Activated CD4-positive, alpha-beta T cell treated with anti-CD3 and anti-CD28 coated beads for 36 hours (primary cell): ENCODE measurements at regions not wholly inside any gene's neighbourhood (a gene's known extent, or its start where the extent isn't known, plus 50 kb on each side); places are given as distances from the start of the nearest gene placed in this dataset.
A peak's percentile ranks its signal among the peaks of the same experiment; 100 is the strongest.

Experiments used
- ATAC-seq: fragments of 200-7000 bp; cut with Tn5 transposase; one replicate; pipeline ENCODE4 v1.10.0; 2021; ENCODE audit warnings: mild to moderate bottlenecking, moderate library complexity
- CTCF ChIA-PET: fragments of 350-600 bp; sonication (Branson Sonifier 250); formaldehyde crosslinking; loops from one replicate; lab custom pipeline; 2021; ENCODE audit warnings: antibody characterized with exemption; lab: Charles Lee
- POLR2A ChIA-PET: fragments of 350-600 bp; sonication (Branson Sonifier 250); formaldehyde crosslinking; loops from one replicate; lab custom pipeline; 2021; ENCODE audit warnings: antibody characterized with exemption, inconsistent platforms; lab: Charles Lee
- DNase-seq: peaks from one replicate; pipeline ENCODE4 v3.0.0-alpha.2; 2020
- H3K27ac Mint-ChIP-seq: one replicate; pipeline ENCODE4 v1.8.0; 2021; ENCODE audit warnings: mixed read lengths
- H3K27me3 Mint-ChIP-seq: one replicate; pipeline ENCODE4 v1.8.0; 2021; ENCODE audit warnings: mixed read lengths
- H3K36me3 Mint-ChIP-seq: one replicate; pipeline ENCODE4 v1.8.0; 2021; ENCODE audit warnings: low read depth, mixed read lengths
- H3K4me1 Mint-ChIP-seq: one replicate; pipeline ENCODE4 v1.8.0; 2021; ENCODE audit warnings: mixed read lengths
- H3K4me3 Mint-ChIP-seq: one replicate; pipeline ENCODE4 v1.8.0; 2021; ENCODE audit warnings: mild to moderate bottlenecking, moderate library complexity, mixed read lengths
- H3K9me3 Mint-ChIP-seq: one replicate; pipeline ENCODE4 v1.8.0; 2021; ENCODE audit warnings: low read depth, mixed read lengths
- intact Hi-C, 2 experiments: fragments of 100-400 bp; cut with DNase I in 1 of 2; cut with micrococcal nuclease in 1 of 2; formaldehyde crosslinking; loops; one replicate each; pipeline versions ENCODE4 v1.14.2 to v1.15.1; 2022 to 2024; cut with DNase I, micrococcal nuclease

DNA sequence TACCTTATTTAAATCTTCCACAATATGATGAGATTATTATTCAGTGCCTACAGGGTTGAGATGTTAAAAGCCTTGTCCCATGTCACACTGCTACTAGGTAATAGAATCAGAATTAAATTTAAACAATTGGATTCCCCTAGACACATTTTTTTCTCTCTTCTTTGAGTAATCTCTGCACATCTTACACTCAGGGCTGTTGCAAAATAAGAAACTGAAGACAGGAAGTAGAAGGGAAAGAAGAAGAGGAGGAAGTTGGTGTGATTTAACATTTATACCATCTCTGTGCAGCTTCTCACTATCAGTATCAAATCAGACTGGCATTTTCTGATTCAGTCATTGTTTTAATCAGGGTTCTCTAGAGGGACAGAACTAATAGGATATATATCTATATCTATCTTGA, 677.6 kb downstream of the IRS1 start:
- no peak overlapping the region for H3K27ac Mint-ChIP-seq
- H3K36me3 Mint-ChIP-seq, result no peaks in the 10 kb centered on the region
- ATAC-seq (no peak), DNase-seq (no peak)
- CTCF ChIA-PET, result no interaction called here
- POLR2A ChIA-PET, result no interaction called here
- H3K9me3 Mint-ChIP-seq, result no peaks in the 10 kb centered on the region
- intact Hi-C loops, result no loop called here
- no peak overlapping the region for H3K4me3 Mint-ChIP-seq
- H3K27me3 Mint-ChIP-seq, result peaks cover 6% of the 10 kb centered on the region
- H3K4me1 Mint-ChIP-seq, result no peaks in the 10 kb centered on the region

DNA sequence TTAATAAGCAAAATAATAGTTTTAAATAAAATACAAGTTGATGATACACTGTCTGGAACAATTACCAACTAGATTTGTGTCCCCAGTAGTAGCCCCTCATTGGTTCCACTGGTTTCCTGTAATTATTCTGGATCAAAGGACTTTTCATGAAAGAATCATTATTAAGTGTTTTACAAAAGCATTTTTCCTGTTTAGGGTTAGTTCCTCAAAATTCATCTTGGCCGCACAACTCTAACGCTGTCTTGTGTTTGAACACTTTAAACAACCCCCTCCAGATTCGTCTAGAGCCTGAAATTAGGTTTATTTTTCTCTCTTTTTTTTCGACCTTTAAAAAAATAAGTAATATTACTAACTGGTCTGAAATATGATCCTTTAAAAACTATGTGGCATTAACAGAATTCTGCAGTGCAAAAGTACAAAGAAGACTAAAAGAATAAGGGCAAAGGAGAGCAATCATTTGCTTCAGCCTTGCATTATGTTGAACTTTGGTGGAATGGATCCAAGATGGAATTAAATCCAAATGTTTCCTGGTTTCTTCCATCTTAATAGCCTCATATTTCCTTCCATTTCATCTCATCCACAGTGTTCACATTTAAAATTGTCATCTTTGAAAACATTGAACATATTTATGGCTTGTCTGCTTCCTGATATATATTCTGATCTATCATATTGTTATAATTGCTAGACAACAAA, 678.4 kb downstream of the IRS1 start:
- Mint-ChIP-seq H3K4me1 (no peaks in the 10 kb centered on the region), H3K9me3 (no peaks in the 10 kb centered on the region), H3K4me3 (no peak overlapping the region), H3K27me3 (peaks cover 6% of the 10 kb centered on the region), H3K27ac (no peak overlapping the region), H3K36me3 (no peaks in the 10 kb centered on the region)
- CTCF ChIA-PET, result no interaction called here
- POLR2A ChIA-PET, result no interaction called here
- no peak for DNase-seq
- no peak for ATAC-seq
- intact Hi-C loops, result no loop called here

DNA sequence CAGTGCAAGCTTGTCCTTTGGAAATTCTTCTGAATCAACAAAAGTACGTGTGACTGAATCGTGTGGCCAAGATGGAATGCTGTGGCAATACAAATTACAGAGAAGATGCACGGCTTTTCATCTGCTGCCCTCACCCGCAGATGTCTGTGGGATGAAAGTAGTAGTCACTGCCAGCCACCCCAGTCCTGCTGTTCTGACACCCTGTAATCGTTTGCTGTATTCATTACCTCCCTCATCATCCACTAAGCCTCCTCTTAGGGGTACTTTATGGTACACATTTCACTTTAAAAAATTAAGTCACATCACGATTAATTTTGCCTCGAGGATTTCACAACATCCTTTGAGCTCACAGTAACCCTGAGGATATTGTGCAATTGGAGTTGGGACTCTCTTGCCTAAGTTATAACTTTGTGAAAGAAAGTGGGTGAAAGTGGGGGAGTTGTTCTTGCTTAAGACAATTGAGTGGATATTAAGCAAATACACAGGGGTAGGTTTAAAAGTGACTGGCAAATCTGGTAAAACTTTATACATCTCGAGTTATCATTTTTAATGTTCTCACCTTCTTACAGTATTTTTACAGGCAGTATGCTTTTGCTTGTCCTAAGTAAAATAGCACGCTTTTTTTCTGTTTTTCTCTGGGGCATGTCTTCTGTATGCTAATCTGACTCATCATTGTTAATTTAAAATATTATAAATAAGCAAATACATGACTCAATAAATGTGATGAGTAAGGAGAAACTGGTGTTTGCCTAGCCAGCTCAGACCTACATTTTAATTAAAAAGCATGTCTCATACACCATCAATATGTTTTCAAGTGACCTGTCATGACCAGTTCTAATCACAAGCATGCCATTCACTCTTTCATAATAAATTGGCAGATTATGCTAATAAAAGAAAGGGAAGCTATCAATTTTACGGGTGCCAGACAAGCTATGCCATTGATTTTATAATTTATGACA, 680.9 kb downstream of the IRS1 start:
- Mint-ChIP-seq H3K9me3 (no peaks in the 10 kb centered on the region), H3K4me1 (no peaks in the 10 kb centered on the region), H3K27ac (no peak overlapping the region), H3K27me3 (peaks cover 4% of the 10 kb centered on the region), H3K4me3 (no peak overlapping the region), H3K36me3 (no peaks in the 10 kb centered on the region)
- POLR2A ChIA-PET, result no interaction called here
- ATAC-seq, result no peak
- CTCF ChIA-PET, result interaction anchor here (0.6 kb wide), 1 partner anchor 682 kb away, joined by 3 read pairs; no protein-coding TSS in a partner anchor
- intact Hi-C loops, result no loop called here
- no peak for DNase-seq

DNA sequence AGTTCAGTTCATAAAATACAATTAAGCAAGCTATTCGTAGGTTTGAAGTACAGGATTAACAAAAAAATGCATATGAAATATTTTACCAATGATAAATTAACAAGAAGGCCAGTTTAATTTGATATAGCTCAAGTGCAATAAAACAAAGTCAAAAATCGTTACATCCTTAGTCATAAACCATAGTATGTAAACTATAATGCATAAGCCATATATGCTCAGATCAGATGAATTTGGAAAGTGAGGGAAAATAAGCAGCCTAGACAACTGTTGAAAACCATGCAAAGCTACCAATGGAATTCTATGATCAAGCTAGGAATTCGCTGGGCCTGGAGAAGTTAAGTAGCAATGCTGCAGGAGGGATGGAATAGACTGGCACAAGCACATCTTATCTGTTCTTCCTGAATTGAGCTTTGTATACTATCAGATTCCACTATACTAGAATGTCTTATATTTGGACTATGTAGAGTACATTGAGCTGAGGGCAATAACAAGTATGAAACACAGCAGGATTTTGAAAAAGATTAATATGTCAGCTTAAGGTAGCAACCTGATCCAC, 682.0 kb downstream of the IRS1 start:
- intact Hi-C loops, result no loop called here

DNA sequence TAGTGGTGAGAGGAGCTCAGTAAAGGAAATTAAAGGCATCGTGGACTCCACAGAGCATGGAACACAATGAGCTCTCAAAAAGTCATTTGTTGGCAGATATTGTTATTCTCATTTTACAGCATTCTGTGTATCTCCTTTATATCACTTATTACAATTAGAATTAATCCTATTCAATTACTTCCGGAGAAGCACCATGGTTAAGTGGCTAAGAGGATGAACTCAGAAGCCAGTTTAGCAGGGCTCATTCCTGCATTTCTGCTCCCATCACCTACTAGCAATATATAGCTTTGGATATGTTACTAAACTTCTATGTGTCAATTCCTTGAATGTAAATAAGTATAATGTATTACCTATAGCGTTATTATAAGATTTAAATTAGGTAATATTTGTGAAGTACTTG, 683.3 kb downstream of the IRS1 start:
- no peak for ATAC-seq
- Mint-ChIP-seq H3K27me3 (peaks cover 4% of the 10 kb centered on the region), H3K27ac (no peak overlapping the region), H3K36me3 (no peaks in the 10 kb centered on the region), H3K4me1 (no peaks in the 10 kb centered on the region), H3K9me3 (no peaks in the 10 kb centered on the region), H3K4me3 (no peak overlapping the region)
- intact Hi-C loops, result no loop called here
- ChIA-PET CTCF (interaction anchor here (0.6 kb wide), 1 partner anchor 990 kb away, joined by 4 read pairs; no protein-coding TSS in a partner anchor), POLR2A (no interaction called here)
- DNase-seq, result no peak

More for the DNA sequence above, 682.0 kb downstream of the IRS1 start:
- DNase-seq, result no peak
- ChIA-PET POLR2A (no interaction called here), CTCF (interaction anchor here (0.6 kb wide), 2 partner anchors 458 to 683 kb away, joined by 3 read pairs; no protein-coding TSS in a partner anchor)
- Mint-ChIP-seq H3K27me3 (peaks cover 4% of the 10 kb centered on the region), H3K4me3 (no peak overlapping the region), H3K4me1 (no peaks in the 10 kb centered on the region), H3K27ac (no peak overlapping the region), H3K36me3 (no peaks in the 10 kb centered on the region), H3K9me3 (no peaks in the 10 kb centered on the region)
- no peak for ATAC-seq

DNA sequence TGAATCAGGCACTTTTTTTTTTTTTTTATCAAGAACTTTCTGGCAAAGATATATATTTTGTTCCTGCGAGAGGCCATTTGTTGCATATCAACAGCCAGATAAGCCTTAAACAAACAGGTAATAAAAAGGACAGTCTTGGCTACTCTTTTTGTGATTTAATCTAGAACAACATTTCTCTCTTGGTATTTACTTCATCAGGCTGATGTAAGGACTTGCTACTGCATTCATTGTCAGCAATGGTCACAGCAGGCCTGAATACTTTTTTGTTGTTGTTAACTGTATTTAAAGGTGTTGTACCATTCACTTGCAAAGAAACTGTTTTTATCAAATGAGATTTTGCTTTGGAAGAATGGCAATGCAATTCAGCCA, 683.8 kb downstream of the IRS1 start:
- no peaks in the 10 kb centered on the region for H3K36me3 Mint-ChIP-seq
- ChIA-PET CTCF (no interaction called here), POLR2A (no interaction called here)

DNA sequence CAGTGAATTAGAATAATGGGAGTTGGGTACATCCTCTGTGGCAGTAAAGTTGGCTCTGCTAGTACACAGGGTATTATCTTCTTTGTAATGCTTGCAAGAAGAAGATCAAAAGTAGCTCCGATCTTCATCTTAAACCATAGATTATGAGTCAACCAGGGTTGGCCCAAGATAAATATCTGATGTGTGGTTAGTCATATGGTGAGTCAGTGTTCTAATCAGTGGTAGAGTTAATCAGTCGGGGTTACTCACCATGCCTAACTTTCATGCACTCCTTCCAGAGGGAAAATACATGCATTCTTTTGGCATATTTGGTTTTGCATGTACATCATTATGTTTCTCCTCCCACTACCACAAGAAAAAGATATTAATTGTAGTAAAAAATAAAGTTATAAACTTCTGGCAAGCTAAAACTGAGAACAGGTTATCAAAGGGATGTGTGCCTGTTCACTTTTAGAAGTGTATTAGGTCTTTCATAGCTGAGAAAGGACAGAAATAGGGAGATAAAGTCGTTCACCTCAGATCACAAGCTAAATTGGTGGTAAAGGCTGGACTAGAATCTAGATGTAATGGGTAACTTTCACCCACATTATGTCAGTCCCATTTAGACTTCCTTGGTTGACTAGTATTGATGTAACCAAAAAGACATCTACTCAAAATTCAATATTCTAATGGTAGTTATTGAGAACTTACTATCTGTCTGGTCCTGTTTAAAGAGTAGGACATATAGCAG, 684.4 kb downstream of the IRS1 start:
- H3K27ac Mint-ChIP-seq, result no peak overlapping the region

More for the DNA sequence above, 683.8 kb downstream of the IRS1 start:
- no peaks in the 10 kb centered on the region for H3K9me3 Mint-ChIP-seq
- H3K27me3 Mint-ChIP-seq, result peaks cover 4% of the 10 kb centered on the region
- ATAC-seq (no peak), DNase-seq (no peak)
- no peaks in the 10 kb centered on the region for H3K4me1 Mint-ChIP-seq
- no peak overlapping the region for H3K4me3 Mint-ChIP-seq
- intact Hi-C loops, result no loop called here
- H3K27ac Mint-ChIP-seq, result no peak overlapping the region

DNA sequence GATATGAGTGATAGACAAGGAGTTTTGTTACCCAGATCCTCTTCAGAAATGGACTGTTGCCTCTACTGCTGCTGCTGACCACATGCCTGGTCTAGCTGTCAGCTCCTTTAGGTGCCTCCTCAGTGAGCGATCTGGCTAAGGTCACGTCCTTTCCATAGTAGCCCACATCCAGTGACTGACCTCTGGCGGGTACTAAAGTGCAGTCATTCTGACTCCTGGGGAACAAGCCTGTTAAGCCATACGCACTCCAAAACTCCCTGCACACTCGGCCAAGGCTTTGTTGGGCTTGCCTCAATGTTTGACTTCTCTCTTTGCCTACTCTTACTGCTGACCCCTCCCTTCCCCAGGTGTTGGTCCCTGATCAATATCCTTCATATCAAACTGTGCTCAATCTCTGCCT, 685.2 kb downstream of the IRS1 start:
- H3K27ac Mint-ChIP-seq, result no peak overlapping the region
- peaks cover 2% of the 10 kb centered on the region for H3K9me3 Mint-ChIP-seq
- ChIA-PET CTCF (no interaction called here), POLR2A (no interaction called here)
- ATAC-seq, result no peak
- DNase-seq, result no peak
- H3K4me3 Mint-ChIP-seq, result no peak overlapping the region
- H3K4me1 Mint-ChIP-seq, result no peaks in the 10 kb centered on the region
- intact Hi-C loops, result no loop called here
- H3K27me3 Mint-ChIP-seq, result peaks cover 7% of the 10 kb centered on the region
- H3K36me3 Mint-ChIP-seq, result no peaks in the 10 kb centered on the region

More for the DNA sequence above, 684.4 kb downstream of the IRS1 start:
- ChIA-PET CTCF (no interaction called here), POLR2A (no interaction called here)
- peak; percentile 73 for ATAC-seq
- no peak for DNase-seq
- peaks cover 4% of the 10 kb centered on the region for H3K27me3 Mint-ChIP-seq
- no peaks in the 10 kb centered on the region for H3K36me3 Mint-ChIP-seq
- no peaks in the 10 kb centered on the region for H3K4me1 Mint-ChIP-seq
- no peak overlapping the region for H3K4me3 Mint-ChIP-seq
- intact Hi-C loops, result no loop called here
- peaks cover 2% of the 10 kb centered on the region for H3K9me3 Mint-ChIP-seq

DNA sequence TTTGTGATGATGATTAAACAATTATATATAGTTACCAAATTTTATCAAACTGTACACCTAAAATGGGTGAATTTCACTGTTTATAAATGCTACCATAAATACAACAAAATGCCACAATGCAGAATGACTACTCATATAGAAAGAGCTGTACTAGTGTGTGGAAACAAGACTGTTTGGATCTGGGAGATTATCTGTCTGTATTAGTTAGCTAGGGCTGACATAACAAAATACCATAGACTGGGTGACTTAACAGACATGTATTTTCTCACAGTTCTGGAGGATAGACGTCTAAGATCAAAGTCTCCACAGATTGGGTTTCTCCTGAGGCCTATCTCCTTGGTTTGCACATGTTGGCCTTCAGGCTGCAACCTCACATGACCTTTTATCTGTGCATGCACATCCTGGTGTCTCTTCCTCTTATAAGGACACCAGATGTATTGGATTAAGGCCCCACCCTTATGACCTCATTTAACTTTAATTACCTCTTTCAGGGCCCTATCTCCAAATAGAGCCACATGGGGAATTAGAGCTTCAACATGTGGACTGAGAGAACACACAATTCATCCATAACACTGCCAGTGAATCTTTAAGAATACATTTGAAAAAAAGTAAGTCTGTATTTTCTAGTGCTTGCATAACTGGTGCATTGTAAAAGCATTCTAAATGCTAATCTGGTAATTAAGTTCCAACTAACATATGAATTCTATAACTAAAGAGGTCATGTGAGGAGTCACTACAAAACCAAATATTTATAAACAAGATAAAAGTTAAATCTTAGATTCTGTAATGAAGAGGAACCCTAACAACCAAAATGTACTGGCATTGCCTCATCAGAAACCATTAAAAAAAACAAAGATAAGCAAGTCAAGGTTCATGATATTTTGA, 699.6 kb downstream of the NYAP2 start:
- Mint-ChIP-seq H3K27ac (no peak overlapping the region), H3K9me3 (no peaks in the 10 kb centered on the region), H3K36me3 (no peaks in the 10 kb centered on the region), H3K27me3 (no peaks in the 10 kb centered on the region), H3K4me1 (no peaks in the 10 kb centered on the region), H3K4me3 (no peak overlapping the region)
- ATAC-seq, result no peak
- ChIA-PET CTCF (no interaction called here), POLR2A (no interaction called here)
- intact Hi-C loops, result no loop called here
- DNase-seq, result no peak

DNA sequence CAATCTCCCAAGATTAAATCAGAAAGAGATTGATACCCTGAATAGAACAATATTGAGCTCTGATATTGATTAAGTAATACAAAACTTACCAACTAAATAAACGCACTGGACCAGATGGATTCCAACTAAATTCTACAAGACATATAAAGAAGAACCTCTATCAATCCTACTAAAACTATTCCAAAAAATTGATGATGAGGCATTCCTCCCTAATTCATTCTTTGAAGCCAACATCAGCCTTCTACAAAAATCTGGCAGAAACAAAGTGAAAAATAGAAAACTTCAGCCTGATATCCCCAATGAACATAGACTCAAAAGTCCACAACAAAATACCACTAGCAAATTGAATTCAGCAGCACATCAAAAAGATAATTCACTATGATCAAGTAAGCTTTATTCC, 695.5 kb downstream of the NYAP2 start:
- DNase-seq, result no peak
- Mint-ChIP-seq H3K9me3 (peaks cover 2% of the 10 kb centered on the region), H3K27me3 (peaks cover 2% of the 10 kb centered on the region), H3K4me3 (no peak overlapping the region), H3K27ac (no peak overlapping the region), H3K4me1 (no peaks in the 10 kb centered on the region), H3K36me3 (no peaks in the 10 kb centered on the region)
- intact Hi-C loops, result no loop called here
- POLR2A ChIA-PET, result no interaction called here
- ATAC-seq, result no peak
- CTCF ChIA-PET, result interaction anchor here (0.6 kb wide), 1 partner anchor 9 kb away, joined by 3 read pairs; no protein-coding TSS in a partner anchor
